ENCODE measurements at regions not wholly inside any gene's neighbourhood (a gene's known extent, or its start where the extent isn't known, plus 50 kb on each side); places are given as distances from the start of the nearest gene placed in this dataset.

GRCh38 chr4:128601991-128602695 lies 207.4 kb upstream of the JADE1 start:
- no peaks in the 10 kb centered on the region for H3K9me3 ChIP-seq
- intact Hi-C loops (cut with DNase I; ENCODE audit: low total_unique reads) (no loop called here), in situ Hi-C loops (cut with MboI; ENCODE audit: low sequenced_read_pairs in 4 of 4) (no loop called here)
- H3K4me1 ChIP-seq, result peaks cover 23 to 31% of the 10 kb centered on the region in 2 donors
- ATAC-seq, result no peak
- peak overlapping the region; percentile 3 to 31 (median 20) for H3K27ac ChIP-seq
- TF ChIP-seq POLR2A (IDR thresholded peaks at IDR 0.05) (no peak), CTCF (IDR thresholded peaks at IDR 0.05 in 4 of 5, conservative IDR thresholded peaks at IDR 0.05 in 1 of 5) (no peak)
- no peak overlapping the region for H3K4me3 ChIP-seq
- no peaks in the 10 kb centered on the region for H3K36me3 ChIP-seq
- no peaks in the 10 kb centered on the region for H3K27me3 ChIP-seq
- no peak for DNase-seq

- Histone ChIP-seq H3K4me1 (peaks cover 23 to 27% of the 10 kb centered on the region in 2 donors), H3K9me3 (no peaks in the 10 kb centered on the region), H3K36me3 (no peaks in the 10 kb centered on the region), H3K27me3 (no peaks in the 10 kb centered on the region), H3K4me3 (no peak overlapping the region), H3K27ac (peak overlapping the region; percentile 15 to 43 (median 22))
- ATAC-seq (peak; percentile 56 to 77), DNase-seq (peak; percentile 23 to 57)
- intact Hi-C loops (cut with DNase I; ENCODE audit: low total_unique reads) (no loop called here), in situ Hi-C loops (cut with MboI; ENCODE audit: low sequenced_read_pairs in 4 of 4) (no loop called here)
- TF ChIP-seq CTCF (IDR thresholded peaks at IDR 0.05 in 4 of 5, conservative IDR thresholded peaks at IDR 0.05 in 1 of 5), result no peak
- TF ChIP-seq POLR2A (IDR thresholded peaks at IDR 0.05), result no peak
Measured at GRCh38 chr4:128600996-128601871, 208.3 kb upstream of the JADE1 start.

GRCh38 chr4:128600410-128600809 lies 209.1 kb upstream of the JADE1 start:
- no peak for DNase-seq
- in situ Hi-C loops (cut with MboI; ENCODE audit: low sequenced_read_pairs in 4 of 4), result no loop called here
- peak; percentile 13 to 45 for ATAC-seq
- Histone ChIP-seq H3K27me3 (no peaks in the 10 kb centered on the region), H3K4me3 (no peak overlapping the region), H3K4me1 (peaks cover 16 to 20% of the 10 kb centered on the region in 2 donors), H3K36me3 (no peaks in the 10 kb centered on the region), H3K9me3 (no peaks in the 10 kb centered on the region), H3K27ac (peak overlapping the region in 2 of 4 donors; percentile 43)
- intact Hi-C loops (cut with DNase I; ENCODE audit: low total_unique reads), result no loop called here
- TF ChIP-seq POLR2A (IDR thresholded peaks at IDR 0.05) (no peak), CTCF (IDR thresholded peaks at IDR 0.05 in 4 of 5, conservative IDR thresholded peaks at IDR 0.05 in 1 of 5) (no peak)

GRCh38 chr4:128597500-128597899 lies 212.0 kb upstream of the JADE1 start:
- ATAC-seq (no peak), DNase-seq (no peak)
- in situ Hi-C loops (cut with MboI; ENCODE audit: low sequenced_read_pairs in 4 of 4) (no loop called here), intact Hi-C loops (cut with DNase I; ENCODE audit: low total_unique reads) (no loop called here)
- H3K9me3 ChIP-seq, result no peaks in the 10 kb centered on the region
- H3K4me1 ChIP-seq, result peaks cover 16 to 18% of the 10 kb centered on the region in 2 donors
- no peaks in the 10 kb centered on the region for H3K27me3 ChIP-seq
- no peaks in the 10 kb centered on the region for H3K36me3 ChIP-seq
- no peak overlapping the region for H3K27ac ChIP-seq
- H3K4me3 ChIP-seq, result no peak overlapping the region
- no peak for TF ChIP-seq CTCF (IDR thresholded peaks at IDR 0.05 in 4 of 5, conservative IDR thresholded peaks at IDR 0.05 in 1 of 5)
- TF ChIP-seq POLR2A (IDR thresholded peaks at IDR 0.05), result no peak

Measured in gastrocnemius medialis (tissue), 4 donors.